HG02981 (cell line): ENCODE measurements at regions not wholly inside any gene's neighbourhood (a gene's known extent, or its start where the extent isn't known, plus 50 kb on each side); places are given as distances from the start of the nearest gene placed in this dataset.
"Not testable (repeated sequence)": the region's sequence is repeated elsewhere in the genome, so short reads cannot be mapped to it uniquely, and the experiment has no call there.

Experiments
- ATAC-seq: cut with Tn5 transposase; IDR thresholded peaks from one replicate; pipeline ENCODE4 v1.9.1; 2021; ENCODE audit warnings: mild to moderate bottlenecking, moderate library complexity; ENCODE audit not compliant: unreplicated experiment

DNA sequence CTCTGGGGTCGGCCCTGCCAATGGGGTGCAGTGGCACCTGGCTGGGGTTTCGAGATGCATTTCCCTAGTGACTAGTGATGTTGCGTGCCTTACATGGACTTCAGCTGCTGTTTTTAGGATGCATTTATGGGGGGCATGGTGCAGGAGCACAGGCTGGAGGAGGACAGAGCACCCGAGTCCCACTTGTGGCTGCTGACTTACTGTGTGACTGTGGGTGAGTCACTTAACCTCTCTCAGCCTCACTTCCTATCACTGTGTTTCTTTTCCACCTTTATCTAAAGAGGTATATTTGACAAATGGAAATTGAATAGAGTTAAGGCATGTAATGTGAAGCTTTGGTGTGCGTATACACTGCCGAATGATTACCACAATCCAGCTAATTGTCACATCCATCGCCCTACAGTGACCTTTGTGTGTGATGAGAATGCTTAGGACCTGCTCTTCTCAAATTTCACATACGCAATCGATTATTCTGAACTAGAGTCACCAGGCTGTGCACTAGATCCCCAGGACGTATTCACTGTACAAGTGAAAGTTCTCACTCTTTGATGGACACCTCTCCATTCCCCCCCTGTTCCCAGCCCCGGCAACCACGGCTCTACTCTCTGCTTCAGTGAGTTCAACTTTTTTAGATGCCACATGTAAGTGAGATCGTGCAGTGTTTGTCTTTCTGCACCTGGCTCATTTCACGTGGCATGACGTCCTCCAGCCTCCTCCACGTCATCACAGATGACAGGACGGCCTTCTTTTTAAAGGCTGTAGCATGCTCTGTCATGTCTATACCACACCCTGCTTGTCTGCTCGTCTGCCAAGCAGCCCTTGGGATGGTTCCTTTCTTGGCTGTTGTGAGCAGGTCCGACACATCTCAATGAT lies 202.3 kb downstream of the NPIPB11 start:
- ATAC-seq: not testable (repeated sequence)

GRCh38 chr16:29203046-29203932 lies 203.2 kb downstream of the NPIPB11 start:
- ATAC-seq: not testable (repeated sequence)

DNA sequence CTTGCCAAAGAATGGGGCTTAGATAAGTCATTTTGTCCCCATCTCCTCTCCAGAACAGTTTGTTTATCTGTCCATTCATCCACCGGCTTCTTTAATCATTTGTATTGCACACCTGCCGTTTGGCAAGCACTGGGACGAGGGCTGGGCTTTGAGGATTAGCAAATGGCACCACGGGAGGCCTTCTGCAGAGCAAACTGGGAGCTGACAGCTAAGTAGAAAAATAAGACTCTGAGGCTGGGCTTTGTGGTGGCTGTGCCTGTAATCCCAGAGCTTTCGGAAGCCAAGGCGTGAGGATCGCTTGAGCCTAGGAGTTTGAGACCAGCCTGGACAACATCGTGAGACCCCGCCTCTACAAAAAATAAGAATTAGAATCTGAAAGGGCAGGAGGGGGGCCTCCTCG lies 203.9 kb downstream of the NPIPB11 start:
- not testable (repeated sequence) for ATAC-seq

GRCh38 chr16:29202025-29202632 lies 204.4 kb downstream of the NPIPB11 start:
- ATAC-seq: not testable (repeated sequence)

- ATAC-seq: not testable (repeated sequence)
These were observed 205.1 kb downstream of the NPIPB11 start for GRCh38 chr16:29201296-29202024.

- ATAC-seq: not testable (repeated sequence)
These were observed 205.8 kb downstream of the NPIPB11 start for GRCh38 chr16:29200681-29201080.

GRCh38 chr16:29200135-29200601 lies 206.3 kb downstream of the NPIPB11 start:
- ATAC-seq: not testable (repeated sequence)

- not testable (repeated sequence) for ATAC-seq
These were observed 206.9 kb downstream of the NPIPB11 start for GRCh38 chr16:29199626-29200025.

- no peak for ATAC-seq
These were observed 207.6 kb downstream of the NPIPB11 start for GRCh38 chr16:29198731-29199521.

- ATAC-seq: no peak
These were observed 208.3 kb downstream of the NPIPB11 start for GRCh38 chr16:29198231-29198630.

DNA sequence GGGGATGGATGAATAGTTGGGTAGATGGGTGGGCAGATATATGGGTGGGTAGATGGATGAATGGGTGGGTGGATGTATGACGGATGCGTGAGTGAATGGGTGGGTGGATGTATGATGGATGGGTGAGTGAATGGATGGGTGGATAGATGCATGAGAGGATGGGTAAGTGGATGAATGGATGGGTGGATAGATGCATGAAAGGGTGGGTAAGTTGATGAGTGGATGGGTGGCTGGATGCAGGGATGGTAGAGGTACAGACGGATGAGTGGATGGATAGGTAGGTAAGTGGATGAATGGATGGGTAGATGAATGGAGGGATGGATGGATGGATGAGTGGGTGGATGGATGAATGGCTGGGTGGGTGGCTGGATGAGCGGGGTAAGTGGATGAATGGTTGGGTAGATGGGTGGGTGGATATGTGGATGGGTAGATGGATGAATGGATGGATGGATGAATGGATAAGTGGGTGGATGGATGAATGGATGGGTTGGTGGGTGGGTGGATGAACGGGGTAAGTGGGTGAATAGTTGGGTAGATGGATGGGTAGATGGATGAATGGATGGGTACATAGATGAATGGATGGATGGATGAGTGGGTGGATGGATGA lies 208.9 kb downstream of the NPIPB11 start:
- not testable (repeated sequence) for ATAC-seq

GRCh38 chr16:29196746-29197145 lies 209.8 kb downstream of the NPIPB11 start:
- not testable (repeated sequence) for ATAC-seq

DNA sequence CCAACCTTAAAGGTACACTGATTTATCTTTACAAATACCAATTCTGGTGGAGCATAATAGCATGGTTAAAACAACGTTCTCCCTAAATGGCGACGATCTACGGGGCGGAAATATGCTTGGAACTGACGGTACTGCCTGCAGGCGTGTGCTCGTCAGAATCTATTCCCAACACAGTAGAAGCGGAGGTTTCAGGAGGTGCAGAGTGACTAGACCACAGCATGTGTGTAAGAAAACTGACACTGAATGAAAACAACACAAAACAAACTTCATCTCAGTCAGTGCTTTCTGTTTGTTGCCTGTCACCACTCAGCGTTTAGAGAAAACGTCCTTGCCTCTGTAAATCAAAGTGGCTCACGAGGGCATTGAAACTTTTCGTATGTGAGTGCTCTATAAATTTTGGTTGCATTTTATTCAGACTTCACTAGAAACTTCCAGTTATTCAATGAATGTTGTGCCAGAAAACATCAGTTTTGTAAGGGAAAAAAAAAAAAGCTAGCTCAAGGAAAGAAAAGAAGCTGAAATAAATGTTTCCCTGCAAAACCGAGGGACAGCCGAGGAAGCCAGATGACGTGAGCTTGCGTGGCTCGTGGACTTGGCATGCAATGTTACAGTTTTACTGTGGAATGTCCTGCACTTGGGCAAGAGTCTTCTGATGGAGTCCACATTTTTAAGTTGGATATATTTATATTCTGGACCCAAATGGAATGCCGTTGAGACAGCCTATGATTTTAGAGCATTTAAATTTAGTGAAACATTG lies 210.4 kb downstream of the LAT start:
- ATAC-seq: not testable (repeated sequence)

DNA sequence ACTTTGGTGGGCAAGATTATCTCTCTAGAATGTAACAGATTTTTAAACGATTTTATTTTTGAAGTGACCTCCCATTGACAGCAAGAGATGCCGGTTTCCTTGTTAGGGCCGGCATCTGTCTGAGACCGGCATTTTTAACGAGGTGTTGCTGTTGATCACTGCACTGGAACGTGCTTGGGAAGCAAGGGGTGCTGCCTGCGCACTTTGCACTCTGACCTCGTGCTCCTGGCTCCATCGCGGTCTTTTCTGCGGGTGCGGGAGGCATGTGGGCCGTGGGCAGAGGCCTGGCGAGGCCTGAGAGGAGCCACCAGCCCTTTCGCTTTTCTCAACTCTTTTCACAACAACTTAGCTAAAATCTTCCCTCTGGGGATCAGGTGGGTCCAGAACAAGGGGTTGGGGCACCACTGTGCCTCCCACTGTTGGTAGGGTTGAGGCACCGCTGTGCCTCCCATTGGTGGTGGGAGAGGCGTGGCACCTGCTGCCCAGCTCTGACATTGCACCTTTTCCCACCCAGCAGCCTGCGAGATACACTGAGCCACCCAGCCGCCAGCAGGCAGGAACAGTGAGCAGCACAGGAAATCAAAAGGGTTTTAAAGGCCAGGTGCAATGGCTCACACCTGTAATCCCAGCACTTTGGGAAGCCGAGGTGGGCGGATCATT lies 209.5 kb downstream of the LAT start:
- not testable (repeated sequence) for ATAC-seq

DNA sequence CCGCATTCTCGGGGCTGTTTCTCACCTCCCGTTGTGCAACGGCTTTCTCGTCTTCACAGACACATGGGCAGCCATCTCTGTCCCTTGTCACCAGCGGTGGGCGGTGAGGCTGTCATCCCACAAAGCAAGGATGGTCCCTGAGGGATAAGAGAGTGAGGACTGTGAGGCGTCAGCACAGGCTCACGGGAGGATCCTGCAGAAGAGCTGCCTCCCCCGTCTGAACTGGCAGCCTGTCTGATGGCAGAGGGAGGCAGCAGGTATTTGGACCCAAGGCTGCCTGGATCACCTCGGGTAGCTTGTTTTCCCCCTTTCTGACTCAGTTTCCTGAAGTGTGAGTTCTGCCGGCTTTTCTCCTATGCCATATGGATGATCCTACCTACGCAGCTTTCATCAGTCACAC lies 208.8 kb downstream of the LAT start:
- not testable (repeated sequence) for ATAC-seq

GRCh38 chr16:29193248-29193574 lies 208.4 kb downstream of the LAT start:
- ATAC-seq: not testable (repeated sequence)

GRCh38 chr16:29192329-29193247 lies 207.7 kb downstream of the LAT start:
- no peak for ATAC-seq
